HG03342 (cell line): ENCODE measurements at regions not wholly inside any gene's neighbourhood (a gene's known extent, or its start where the extent isn't known, plus 50 kb on each side); places are given as distances from the start of the nearest gene placed in this dataset.
"Not testable (repeated sequence)": the region's sequence is repeated elsewhere in the genome, so short reads cannot be mapped to it uniquely, and the experiment has no call there.

Experiments
- ATAC-seq: cut with Tn5 transposase; IDR thresholded peaks from one replicate; pipeline ENCODE4 v1.9.1; 2021; ENCODE audit warnings: mild to moderate bottlenecking, moderate library complexity; ENCODE audit not compliant: unreplicated experiment

DNA sequence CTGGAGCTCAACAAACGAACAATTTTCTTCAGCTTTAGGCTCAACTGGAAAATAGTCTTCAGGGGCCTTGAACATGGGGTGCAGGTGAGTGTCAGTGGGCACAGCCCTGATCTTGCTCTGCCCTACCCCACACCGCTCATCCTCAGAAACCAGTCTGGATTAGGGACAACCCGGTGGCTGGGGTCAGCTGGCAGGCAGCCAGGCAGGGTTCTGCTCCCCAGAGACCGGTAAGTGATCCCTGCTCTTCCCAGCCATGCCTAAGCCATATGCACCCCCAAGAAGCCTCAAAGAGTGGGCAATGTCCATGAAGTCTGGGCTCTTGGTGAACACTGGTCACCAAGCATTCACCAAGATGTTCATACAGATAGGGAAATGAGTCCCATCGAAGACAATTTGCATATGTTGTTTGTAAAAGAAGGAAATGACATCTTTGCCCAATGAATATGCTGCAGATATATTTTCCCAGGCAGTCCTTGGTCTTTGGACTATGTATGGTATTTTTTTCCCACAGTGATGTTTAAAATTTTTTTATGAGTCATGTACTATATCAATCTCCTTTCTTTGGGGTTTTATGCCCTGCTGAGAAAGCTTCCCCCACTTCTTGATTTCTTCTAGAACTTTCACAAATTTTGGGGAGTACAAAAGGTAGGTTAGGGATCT lies 63.9 kb upstream of the VASH1 start:
- no peak for ATAC-seq

GRCh38 chr14:76698191-76698590 lies 63.1 kb upstream of the VASH1 start:
- no peak for ATAC-seq

GRCh38 chr14:76698631-76699030 lies 62.6 kb upstream of the VASH1 start:
- no peak for ATAC-seq

DNA sequence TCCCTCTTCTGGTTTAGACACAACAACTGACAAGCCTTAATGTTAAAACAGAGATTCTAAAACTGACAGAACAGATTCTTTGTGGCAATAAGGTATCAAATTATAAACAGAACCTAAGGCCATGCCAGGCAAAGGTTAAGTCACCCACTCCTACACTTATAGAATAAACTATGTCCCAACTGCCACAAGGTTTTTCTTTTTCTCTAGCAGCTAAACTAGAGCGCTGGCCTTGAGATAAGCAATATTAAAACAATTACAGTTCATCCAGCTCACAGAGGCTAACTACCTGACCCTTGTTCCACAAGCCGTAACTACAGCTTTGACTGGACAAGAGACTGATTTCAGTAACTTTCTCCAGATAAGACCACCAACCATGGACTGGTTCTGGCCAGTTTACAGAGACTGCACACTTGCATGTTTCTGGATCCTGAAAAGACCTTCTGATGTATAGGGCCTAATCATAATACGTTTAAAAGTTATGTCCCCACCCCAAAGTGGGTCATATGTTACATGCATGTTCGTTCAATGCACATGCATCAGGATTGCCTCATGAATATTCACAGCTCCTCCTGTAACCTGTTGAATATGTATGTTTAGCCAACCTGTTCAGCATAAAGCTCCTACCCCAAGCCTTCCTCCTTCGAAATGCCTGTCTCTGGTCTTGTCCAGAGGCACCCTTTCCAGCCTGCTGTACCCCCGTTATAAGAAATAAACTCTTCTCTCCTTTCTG lies 61.9 kb upstream of the VASH1 start:
- no peak for ATAC-seq

DNA sequence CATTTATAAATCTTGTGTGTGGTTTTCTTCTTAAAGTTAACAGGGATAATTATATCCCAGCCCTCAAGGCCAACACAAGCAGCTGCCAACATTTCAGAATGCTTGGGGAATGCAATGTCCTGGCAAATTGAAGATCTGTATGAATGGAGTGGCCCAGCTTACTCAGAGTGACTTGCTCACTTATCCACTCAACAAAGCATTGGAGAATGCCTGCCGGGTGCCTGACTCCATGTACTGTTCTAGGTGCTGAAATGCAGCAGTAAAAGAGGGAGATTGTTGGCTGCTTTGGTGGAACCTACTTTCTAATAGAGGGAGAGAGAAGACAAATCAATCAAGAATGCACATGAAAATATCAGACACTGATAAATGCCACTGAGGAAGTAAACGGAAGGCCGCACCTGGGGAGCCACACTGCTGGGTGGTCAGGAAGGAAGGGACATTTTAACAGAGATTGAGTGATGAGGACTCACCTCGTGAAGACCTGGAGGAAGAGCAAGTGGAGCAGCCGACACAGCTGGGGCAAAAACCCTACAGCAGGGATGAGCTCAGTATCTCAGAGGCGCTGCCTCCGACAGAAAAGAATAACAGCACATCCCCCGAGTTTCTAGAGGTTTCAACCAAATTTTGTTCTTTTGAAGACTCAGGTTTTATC lies 61.2 kb upstream of the VASH1 start:
- no peak for ATAC-seq

DNA sequence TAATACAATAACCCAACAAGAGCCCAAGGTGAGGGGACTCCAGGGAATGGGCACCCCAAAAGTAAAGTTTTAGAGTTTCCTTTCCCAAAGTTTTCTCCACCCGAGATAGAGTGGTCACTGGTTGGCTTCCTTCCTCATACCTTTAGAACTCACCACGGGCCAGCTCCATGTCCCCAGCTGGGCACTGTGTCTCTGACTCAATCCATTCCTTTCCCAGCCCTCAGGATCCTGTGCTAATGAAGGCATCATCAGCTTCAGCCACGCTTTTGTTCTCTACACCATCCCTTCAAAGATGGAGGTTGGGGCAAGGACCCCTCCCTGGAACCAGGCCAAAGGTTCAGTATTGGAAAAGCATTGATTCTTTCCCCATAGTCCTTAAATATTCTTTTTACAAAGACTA lies 59.8 kb upstream of the VASH1 start:
- ATAC-seq = no peak

- no peak for ATAC-seq
Measured at GRCh38 chr14:76701981-76702380, 59.3 kb upstream of the VASH1 start.

- ATAC-seq = no peak
Measured at GRCh38 chr14:76705214-76705613, 56.1 kb upstream of the VASH1 start.

DNA sequence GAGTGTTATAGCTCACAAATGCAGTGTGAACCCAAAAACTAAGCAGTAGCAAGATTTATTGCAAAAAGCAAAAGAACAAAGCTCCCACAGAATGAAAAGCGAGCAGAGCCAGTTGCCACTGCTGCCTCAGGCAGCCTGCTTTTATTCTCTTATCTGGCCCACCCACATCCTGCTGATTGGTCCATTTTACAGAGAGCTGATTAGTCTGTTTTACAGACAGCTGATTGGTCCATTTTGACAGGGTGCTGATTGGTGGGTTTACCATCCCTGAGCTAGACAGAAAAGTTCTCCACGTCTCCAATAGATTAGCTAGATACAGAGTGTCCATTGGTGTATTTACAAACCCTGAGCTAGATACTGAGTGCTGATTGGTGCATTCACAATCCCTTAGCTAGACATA lies 55.1 kb upstream of the VASH1 start:
- ATAC-seq = not testable (repeated sequence)

DNA sequence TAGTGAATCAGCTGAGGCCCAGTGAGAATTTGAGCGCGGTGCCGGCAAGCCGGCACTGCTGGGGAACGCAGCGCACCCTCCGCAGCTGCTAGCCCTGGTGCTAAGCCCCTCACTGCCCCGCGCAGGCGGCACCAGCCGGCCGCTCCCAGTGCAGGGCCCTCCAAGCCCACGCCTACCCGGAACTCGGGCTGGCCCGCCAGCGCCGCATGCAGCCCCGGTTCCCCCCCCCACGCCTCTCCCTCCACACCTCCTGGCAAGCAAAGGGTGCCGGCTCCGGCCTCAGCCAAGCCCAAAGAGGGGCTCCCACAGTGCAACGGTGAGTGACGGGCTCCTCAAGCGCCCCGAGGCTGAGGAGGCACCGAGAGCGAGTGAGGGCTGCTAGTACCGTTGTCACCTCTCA lies 54.5 kb upstream of the VASH1 start:
- ATAC-seq = no peak

GRCh38 chr14:76708028-76708427 lies 53.2 kb upstream of the VASH1 start:
- ATAC-seq = no peak

DNA sequence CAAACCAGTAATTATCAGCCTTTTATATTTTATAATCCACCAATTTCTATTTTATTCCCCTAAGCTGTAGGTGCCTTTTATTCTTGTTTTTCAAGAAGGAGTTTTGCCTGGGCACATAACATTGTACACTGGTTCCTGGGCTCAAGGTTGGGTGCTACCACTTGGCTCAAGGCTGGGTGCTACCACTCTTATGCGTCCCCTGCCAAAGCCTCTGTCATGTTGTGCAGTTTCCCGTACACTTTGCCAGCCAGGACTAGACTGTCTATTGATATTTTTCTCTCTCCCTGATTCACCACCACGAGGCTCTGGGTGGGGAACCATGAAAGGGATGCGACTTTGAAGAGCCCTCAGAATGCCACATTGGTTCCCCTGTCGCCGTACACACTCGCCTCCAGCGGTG lies 52.5 kb upstream of the VASH1 start:
- no peak for ATAC-seq

DNA sequence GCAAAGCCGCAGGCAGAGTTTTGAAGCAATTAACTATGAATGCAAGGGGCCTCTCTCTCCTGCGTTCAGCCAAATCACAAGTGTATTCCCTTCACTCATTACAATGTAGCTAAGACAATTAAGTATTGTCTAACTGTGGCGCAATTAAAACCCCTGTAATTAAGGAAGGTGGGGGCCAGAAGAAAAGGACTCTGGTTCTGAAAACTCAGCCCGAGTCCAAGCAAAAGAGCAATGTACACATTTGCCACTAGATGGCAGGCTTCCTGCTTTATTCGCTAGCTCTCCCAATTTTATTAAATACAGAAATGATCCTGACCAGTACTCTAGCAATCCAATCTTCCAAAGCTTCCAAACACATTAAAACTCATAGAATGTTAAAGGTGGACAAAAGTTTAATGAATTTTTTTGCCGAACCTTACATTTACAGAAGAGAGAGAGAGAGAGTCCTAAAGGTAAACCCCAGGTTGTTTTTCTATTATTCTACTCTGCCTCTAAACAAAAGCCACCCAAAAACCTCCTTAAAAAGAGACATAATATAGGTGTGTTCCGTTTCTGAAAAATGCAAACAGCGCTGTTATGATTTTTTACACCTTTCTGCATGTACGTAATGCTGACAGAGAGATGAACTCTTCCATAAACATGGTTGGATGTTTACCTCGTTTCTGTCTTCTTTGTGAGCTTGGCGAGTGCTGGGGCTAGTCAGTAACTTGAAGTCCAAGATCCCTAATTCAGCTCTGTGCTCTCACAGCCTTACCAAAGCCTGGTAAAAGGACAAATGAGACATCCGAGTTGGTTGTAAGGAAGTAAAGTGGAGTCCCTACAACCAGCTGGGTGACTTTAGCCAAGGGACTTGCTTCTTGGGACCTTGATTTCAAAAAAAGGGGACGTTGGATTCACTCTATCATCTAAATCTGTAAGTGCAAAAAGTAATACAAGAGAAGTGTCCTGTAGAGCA lies 50.9 kb upstream of the VASH1 start:
- no peak for ATAC-seq
